ENCODE measurements at regions not wholly inside any gene's neighbourhood (a gene's known extent, or its start where the extent isn't known, plus 50 kb on each side); places are given as distances from the start of the nearest gene placed in this dataset.

DNA sequence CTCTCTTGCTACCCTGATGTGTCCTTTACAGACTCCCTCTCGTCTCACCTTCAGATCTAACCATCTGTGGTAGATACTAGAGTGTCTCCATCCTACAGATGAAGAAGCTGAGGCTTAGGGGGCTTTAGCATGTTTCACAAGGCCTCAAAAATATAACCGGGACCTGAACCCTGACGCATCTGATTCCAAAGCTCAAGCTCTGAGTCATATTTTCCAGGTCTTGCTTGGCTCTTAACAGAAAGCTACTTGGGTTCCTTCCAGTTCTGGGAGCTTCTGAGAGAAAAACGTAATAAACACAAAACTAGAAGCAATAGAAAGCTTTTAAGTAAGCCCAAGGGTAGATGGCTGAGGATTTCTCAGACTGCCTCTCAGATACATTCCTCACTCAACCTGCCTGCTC is 224.3 kb upstream of the EEF2KMT start:
- TF ChIP-seq, protein P1, sequence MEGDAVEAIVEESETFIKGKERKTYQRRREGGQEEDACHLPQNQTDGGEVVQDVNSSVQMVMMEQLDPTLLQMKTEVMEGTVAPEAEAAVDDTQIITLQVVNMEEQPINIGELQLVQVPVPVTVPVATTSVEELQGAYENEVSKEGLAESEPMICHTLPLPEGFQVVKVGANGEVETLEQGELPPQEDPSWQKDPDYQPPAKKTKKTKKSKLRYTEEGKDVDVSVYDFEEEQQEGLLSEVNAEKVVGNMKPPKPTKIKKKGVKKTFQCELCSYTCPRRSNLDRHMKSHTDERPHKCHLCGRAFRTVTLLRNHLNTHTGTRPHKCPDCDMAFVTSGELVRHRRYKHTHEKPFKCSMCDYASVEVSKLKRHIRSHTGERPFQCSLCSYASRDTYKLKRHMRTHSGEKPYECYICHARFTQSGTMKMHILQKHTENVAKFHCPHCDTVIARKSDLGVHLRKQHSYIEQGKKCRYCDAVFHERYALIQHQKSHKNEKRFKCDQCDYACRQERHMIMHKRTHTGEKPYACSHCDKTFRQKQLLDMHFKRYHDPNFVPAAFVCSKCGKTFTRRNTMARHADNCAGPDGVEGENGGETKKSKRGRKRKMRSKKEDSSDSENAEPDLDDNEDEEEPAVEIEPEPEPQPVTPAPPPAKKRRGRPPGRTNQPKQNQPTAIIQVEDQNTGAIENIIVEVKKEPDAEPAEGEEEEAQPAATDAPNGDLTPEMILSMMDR (IDR thresholded peaks at IDR 0.05) = no peak
- TF ChIP-seq EP300 (IDR thresholded peaks at IDR 0.05) (no peak), POLR2AphosphoS5 (IDR thresholded peaks at IDR 0.05) (no peak), POLR2A (IDR thresholded peaks at IDR 0.05) (no peak)
